Aorta (tissue), 5 donors: ENCODE measurements at regions not wholly inside any gene's neighbourhood (a gene's known extent, or its start where the extent isn't known, plus 50 kb on each side); places are given as distances from the start of the nearest gene placed in this dataset.

Experiments used
- ATAC-seq: fragments of 200-7000 bp; cut with Tn5 transposase; one replicate; pipeline ENCODE4 v1.9.1; 2022; ENCODE audit warnings: moderate library complexity; ENCODE audit not compliant: low FRiP score
- DNase-seq, 2 donors: peaks; one replicate each; pipeline ENCODE4 v3.0.0-alpha.2; 2020
- H3K27ac ChIP-seq, 2 donors: one replicate each; pipeline ENCODE4 v1.5.1; 2013; ENCODE audit warnings: low read length in 2 of 2, mild to moderate bottlenecking in 2 of 2, moderate library complexity in 2 of 2, control low read depth in 1 of 2, inconsistent platforms in 1 of 2, low read depth in 1 of 2
- H3K27me3 ChIP-seq, 2 donors: one replicate each; pipeline ENCODE4 v1.6.1; 2013; ENCODE audit warnings: control low read depth in 1 of 2, low read length in 1 of 2, mild to moderate bottlenecking in 1 of 2, moderate library complexity in 1 of 2; ENCODE audit not compliant: insufficient read depth in 2 of 2, control insufficient read depth in 1 of 2
- H3K36me3 ChIP-seq, 2 donors: one replicate each; pipeline ENCODE4 v1.6.1; 2013; ENCODE audit warnings: control low read depth in 1 of 2, low read length in 1 of 2, mild to moderate bottlenecking in 1 of 2; ENCODE audit not compliant: insufficient read depth in 2 of 2, control insufficient read depth in 1 of 2
- H3K4me1 ChIP-seq, 2 donors: one replicate each; pipeline ENCODE4 v1.6.1; 2013; ENCODE audit warnings: low read length in 2 of 2, control low read depth in 1 of 2, mild to moderate bottlenecking in 1 of 2, moderate library complexity in 1 of 2; ENCODE audit not compliant: insufficient read depth in 2 of 2, control insufficient read depth in 1 of 2
- H3K4me3 ChIP-seq, 2 donors: one replicate each; pipeline ENCODE4 v1.5.1; 2013; ENCODE audit warnings: low read length in 2 of 2, control low read depth in 1 of 2, mild to moderate bottlenecking in 1 of 2
- H3K9me3 ChIP-seq: one replicate; pipeline ENCODE4 v1.6.1; 2013; ENCODE audit warnings: mild to moderate bottlenecking, low read length; ENCODE audit not compliant: control insufficient read depth
- WGBS, 2 donors: extraction: QIAGEN DNeasy Blood & Tissue Kit; methylation state at CpG; one replicate each; pipeline ENCODE4 v1.1.7; 2013; 5-methylcytosine and 5-hydroxymethylcytosine counted together
- intact Hi-C, 2 donors: fragments of 100-400 bp; cut with DNase I; formaldehyde crosslinking; loops; one replicate each; pipeline versions ENCODE4 v1.14.2 to v1.15.0; 2022
- donor health status: healthy with polysubstance abuse.
- donor health status: Bipolar disorder and iron deficiency.
- donor health status: DM: no; HTN: no; CAD: no.
- donor health status: DM: no; HTN: no; CAD: no.
- donor health status: DM: yes; HTN: yes; CAD: no.

- Histone ChIP-seq H3K9me3 (no peaks in the 10 kb centered on the region), H3K36me3 (no peaks in the 10 kb centered on the region), H3K4me1 (no peaks in the 10 kb centered on the region), H3K27ac (no peak overlapping the region), H3K4me3 (no peak overlapping the region), H3K27me3 (no peaks in the 10 kb centered on the region)
- ATAC-seq (no peak), DNase-seq (no peak)
- intact Hi-C loops: no loop called here
- 81 to 86% methylated on average over 4 of the region's 4 CpGs for WGBS, 2 donors
These were observed 301.2 kb downstream of the TGFB2 start for GRCh38 chr1:218646288-218646687.

GRCh38 chr1:218656301-218657037 lies 311.3 kb downstream of the TGFB2 start:
- WGBS, 2 donors: 88 to 89% methylated on average over 3 of the region's 3 CpGs
- H3K36me3 ChIP-seq: no peaks in the 10 kb centered on the region
- no peaks in the 10 kb centered on the region for H3K9me3 ChIP-seq
- H3K4me1 ChIP-seq: no peaks in the 10 kb centered on the region
- no peak for ATAC-seq
- intact Hi-C loops: no loop called here
- no peak overlapping the region for H3K4me3 ChIP-seq
- no peak for DNase-seq
- no peaks in the 10 kb centered on the region for H3K27me3 ChIP-seq
- H3K27ac ChIP-seq: no peak overlapping the region

GRCh38 chr1:218658269-218658668 lies 313.1 kb downstream of the TGFB2 start:
- no peaks in the 10 kb centered on the region for H3K4me1 ChIP-seq
- H3K4me3 ChIP-seq: no peak overlapping the region
- no peaks in the 10 kb centered on the region for H3K27me3 ChIP-seq
- H3K36me3 ChIP-seq: no peaks in the 10 kb centered on the region
- 98% methylated on average over 2 of the region's 2 CpGs for WGBS, 2 donors
- intact Hi-C loops: no loop called here
- ATAC-seq (no peak), DNase-seq (no peak)
- no peak overlapping the region for H3K27ac ChIP-seq
- H3K9me3 ChIP-seq: no peaks in the 10 kb centered on the region

- H3K4me3 ChIP-seq: no peak overlapping the region
- H3K27ac ChIP-seq: no peak overlapping the region
- 42 to 44% methylated on average over 6 of the region's 6 CpGs for WGBS, 2 donors
- no peak for ATAC-seq
- no peak for DNase-seq
- H3K27me3 ChIP-seq: no peaks in the 10 kb centered on the region
- H3K36me3 ChIP-seq: no peaks in the 10 kb centered on the region
- H3K9me3 ChIP-seq: no peaks in the 10 kb centered on the region
- intact Hi-C loops: no loop called here
- no peaks in the 10 kb centered on the region for H3K4me1 ChIP-seq
These were observed 313.8 kb downstream of the TGFB2 start for GRCh38 chr1:218658899-218659298.

GRCh38 chr1:218659911-218660677 lies 315.0 kb downstream of the TGFB2 start:
- H3K27me3 ChIP-seq: no peaks in the 10 kb centered on the region
- WGBS, 2 donors: 3 to 7% methylated on average over 2 of the region's 2 CpGs
- H3K4me1 ChIP-seq: no peaks in the 10 kb centered on the region
- no peak for DNase-seq
- no peaks in the 10 kb centered on the region for H3K36me3 ChIP-seq
- H3K9me3 ChIP-seq: no peaks in the 10 kb centered on the region
- H3K4me3 ChIP-seq: no peak overlapping the region
- intact Hi-C loops: loop anchor here (5.0 to 10.0 kb wide), 2 partner anchors 38 to 315 kb away; partner anchors contain the start of gene TGFB2 (in 2 of the 2)
- ATAC-seq: no peak
- H3K27ac ChIP-seq: no peak overlapping the region

GRCh38 chr1:218660678-218661053 lies 315.5 kb downstream of the TGFB2 start:
- Histone ChIP-seq H3K9me3 (no peaks in the 10 kb centered on the region), H3K4me1 (no peaks in the 10 kb centered on the region), H3K27me3 (no peaks in the 10 kb centered on the region), H3K27ac (no peak overlapping the region), H3K36me3 (no peaks in the 10 kb centered on the region), H3K4me3 (no peak overlapping the region)
- intact Hi-C loops: loop anchor here (5.0 to 10.0 kb wide), 2 partner anchors 38 to 316 kb away; partner anchors contain the start of gene TGFB2 (in 2 of the 2)
- DNase-seq (no peak), ATAC-seq (no peak)
- WGBS, 2 donors: 67 to 80% methylated on average over 1 of the region's 1 CpG

GRCh38 chr1:218661411-218661810 lies 316.3 kb downstream of the TGFB2 start:
- Histone ChIP-seq H3K4me3 (no peak overlapping the region), H3K27ac (no peak overlapping the region), H3K4me1 (no peaks in the 10 kb centered on the region), H3K27me3 (no peaks in the 10 kb centered on the region), H3K36me3 (no peaks in the 10 kb centered on the region), H3K9me3 (no peaks in the 10 kb centered on the region)
- no peak for DNase-seq
- whole genome bisulfite sequencing, 2 donors: 94 to 97% methylated on average over 3 of the region's 3 CpGs
- ATAC-seq: no peak
- intact Hi-C loops: loop anchor here (5.0 to 10.0 kb wide), 2 partner anchors 39 to 317 kb away; partner anchors contain the start of gene TGFB2 (in 2 of the 2)

- Histone ChIP-seq H3K27ac (no peak overlapping the region), H3K4me3 (no peak overlapping the region), H3K4me1 (no peaks in the 10 kb centered on the region), H3K36me3 (no peaks in the 10 kb centered on the region), H3K27me3 (no peaks in the 10 kb centered on the region), H3K9me3 (no peaks in the 10 kb centered on the region)
- ATAC-seq (no peak), DNase-seq (no peak)
- 76 to 79% methylated on average over 3 of the region's 3 CpGs for WGBS, 2 donors
- intact Hi-C loops: loop anchor here (5.0 to 10.0 kb wide), 2 partner anchors 42 to 320 kb away; partner anchors contain the start of gene TGFB2 (in 2 of the 2)
These were observed 319.4 kb downstream of the TGFB2 start for GRCh38 chr1:218664385-218665170.
